GM23338 (cell line): ENCODE measurements at regions not wholly inside any gene's neighbourhood (a gene's known extent, or its start where the extent isn't known, plus 50 kb on each side); places are given as distances from the start of the nearest gene placed in this dataset.
A peak's percentile ranks its signal among the peaks of the same experiment; 100 is the strongest.

ENCODE experiments used
- ATAC-seq: fragments of 200-7000 bp; cut with Tn5 transposase; 3 replicates; pipeline ENCODE4 v1.9.1; 2020
- DNase-seq: peaks from one replicate; pipeline ENCODE4 v3.0.0-alpha.2; 2015; ENCODE audit warnings: low spot score
- H2AFZ ChIP-seq: fragments of 200-600 bp; sonication (generic); 2 replicates; pipeline ENCODE4 v1.8.0; 2016; ENCODE audit warnings: antibody characterized with exemption, mild to moderate bottlenecking, moderate library complexity
- H3F3A ChIP-seq: fragments of 200-600 bp; sonication (generic); replicated peaks from 2 replicates; pipeline ENCODE4 v1.8.0; 2017; ENCODE audit warnings: antibody characterized with exemption, mixed run types, low read depth
- H3K27ac ChIP-seq: fragments of 200-600 bp; sonication (generic); 2 replicates; pipeline ENCODE4 v1.6.1; 2016; ENCODE audit warnings: low read depth
- H3K27me3 ChIP-seq: fragments of 200-600 bp; sonication (generic); 2 replicates; pipeline ENCODE4 v1.8.0; 2016; ENCODE audit warnings: mild to moderate bottlenecking, mixed run types, moderate library complexity; ENCODE audit not compliant: insufficient read depth
- H3K36me3 ChIP-seq: fragments of 200-600 bp; sonication (generic); 2 replicates; pipeline ENCODE4 v1.8.0; 2016; ENCODE audit warnings: mild to moderate bottlenecking; ENCODE audit not compliant: insufficient read depth
- H3K4me1 ChIP-seq: fragments of 200-600 bp; sonication (generic); 2 replicates; pipeline ENCODE4 v1.8.0; 2016; ENCODE audit warnings: mild to moderate bottlenecking, moderate library complexity; ENCODE audit not compliant: insufficient read depth
- H3K4me2 ChIP-seq: fragments of 200-600 bp; sonication (generic); 2 replicates; pipeline ENCODE4 v1.7.1; 2017; ENCODE audit warnings: mixed run types
- H3K4me3 ChIP-seq: fragments of 200-600 bp; sonication (generic); 2 replicates; pipeline ENCODE4 v1.6.1; 2016; ENCODE audit warnings: mixed run types
- H3K79me2 ChIP-seq: fragments of 200-600 bp; sonication (generic); replicated peaks from 2 replicates; pipeline ENCODE4 v1.8.0; 2017; ENCODE audit warnings: mild to moderate bottlenecking; ENCODE audit not compliant: insufficient read depth
- H3K9me2 ChIP-seq: fragments of 200-600 bp; sonication (generic); 2 replicates; pipeline ENCODE4 v1.8.0; 2017; ENCODE audit not compliant: insufficient read depth
- H4K20me1 ChIP-seq: fragments of 200-600 bp; sonication (generic); replicated peaks from 2 replicates; pipeline ENCODE4 v1.8.0; 2017; ENCODE audit warnings: mild to moderate bottlenecking; ENCODE audit not compliant: insufficient read depth
- H3K27ac Mint-ChIP-seq: 2 replicates; pipeline ENCODE4 v1.8.0; 2020; ENCODE audit warnings: inconsistent platforms, mild to moderate bottlenecking, moderate library complexity, mixed read lengths
- H3K27me3 Mint-ChIP-seq: 3 replicates; pipeline ENCODE4 v1.8.0; 2022; ENCODE audit warnings: low read depth, mild to moderate bottlenecking, moderate library complexity, mixed read lengths, inconsistent platforms; ENCODE audit not compliant: insufficient read depth, poor library complexity
- H3K36me3 Mint-ChIP-seq: 3 replicates; pipeline ENCODE4 v1.8.0; 2021; ENCODE audit warnings: low read depth, mild to moderate bottlenecking, inconsistent platforms, moderate library complexity, mixed read lengths
- H3K4me1 Mint-ChIP-seq: 3 replicates; pipeline ENCODE4 v1.8.0; 2020; ENCODE audit warnings: mild to moderate bottlenecking, inconsistent platforms, mixed read lengths
- H3K4me3 Mint-ChIP-seq: 3 replicates; pipeline ENCODE4 v1.8.0; 2021; ENCODE audit warnings: moderate library complexity, mild to moderate bottlenecking, inconsistent platforms, mixed read lengths
- H3K9me3 Mint-ChIP-seq: 3 replicates; pipeline ENCODE4 v1.8.0; 2020; ENCODE audit warnings: moderate library complexity, mild to moderate bottlenecking, inconsistent platforms, mixed read lengths
- CREB1 ChIP-seq: fragments of 250-450 bp; sonication (Bioruptor Pico); IDR thresholded peaks from 2 replicates; pipeline ENCODE4 v1.5.0; 2020; ENCODE audit warnings: low read depth, mild to moderate bottlenecking, moderate library complexity
- ETS1 ChIP-seq: IDR thresholded peaks from 2 replicates; pipeline ENCODE4 v1.6.1; 2016; ENCODE audit warnings: antibody characterized with exemption
- EZH2 ChIP-seq: fragments of 200-600 bp; sonication (generic); IDR thresholded peaks from one replicate; pipeline ENCODE4 v1.8.0; 2017; ENCODE audit warnings: antibody characterized with exemption, mild to moderate bottlenecking, low read depth; ENCODE audit not compliant: unreplicated experiment
- EZH2phosphoT487 ChIP-seq: fragments of 200-600 bp; sonication (generic); IDR thresholded peaks from one replicate; pipeline ENCODE4 v1.8.1; 2018; ENCODE audit warnings: antibody characterized with exemption; ENCODE audit not compliant: unreplicated experiment
- JUNB ChIP-seq: IDR thresholded peaks from one replicate; pipeline ENCODE4 v1.6.1; 2016; ENCODE audit warnings: antibody characterized with exemption; ENCODE audit not compliant: unreplicated experiment
- NANOG ChIP-seq: IDR thresholded peaks from 2 replicates; pipeline ENCODE4 v1.6.1; 2016; ENCODE audit warnings: antibody characterized with exemption, borderline replicate concordance
- POLR2AphosphoS5 ChIP-seq: IDR thresholded peaks from 2 replicates; pipeline ENCODE4 v1.6.1; 2016; ENCODE audit warnings: antibody characterized with exemption, low read depth
- REST ChIP-seq: IDR thresholded peaks from one replicate; pipeline ENCODE4 v1.6.1; 2018; ENCODE audit warnings: antibody characterized with exemption; ENCODE audit not compliant: unreplicated experiment
- STAT1 ChIP-seq: IDR thresholded peaks from one replicate; pipeline ENCODE4 v1.6.1; 2016; ENCODE audit warnings: antibody characterized with exemption; ENCODE audit not compliant: unreplicated experiment
- ZNF114 ChIP-seq: fragments of 250-450 bp; sonication (Bioruptor Pico); IDR thresholded peaks from 2 replicates; pipeline ENCODE4 v1.5.0; 2020; ENCODE audit warnings: mild to moderate bottlenecking, moderate library complexity
- ZNF331 ChIP-seq: fragments of 250-450 bp; sonication (Bioruptor Pico); IDR thresholded peaks from 2 replicates; pipeline ENCODE4 v1.5.0; 2020; ENCODE audit warnings: low read depth, mild to moderate bottlenecking, moderate library complexity

- Mint-ChIP-seq H3K27me3 (peaks cover 36% of the 10 kb centered on the region), H3K4me1 (peaks cover 28% of the 10 kb centered on the region), H3K27ac (peak overlapping the region; percentile 93), H3K36me3 (peaks cover 21% of the 10 kb centered on the region), H3K9me3 (no peaks in the 10 kb centered on the region; the same call in 2 of the 3 replicates), H3K4me3 (peak overlapping the region; percentile 94)
- Histone ChIP-seq H3K4me2 (peak overlapping the region; percentile 95), H2AFZ (peak overlapping the region; percentile 73; the same call in 1 of the 2 replicates), H3K4me1 (peaks cover 28% of the 10 kb centered on the region), H3K27me3 (peaks cover 20% of the 10 kb centered on the region), H3F3A (peaks cover 16% of the 10 kb centered on the region), H3K9me2 (no peaks in the 10 kb centered on the region), H4K20me1 (no peaks in the 10 kb centered on the region), H3K36me3 (no peaks in the 10 kb centered on the region), H3K4me3 (peak overlapping the region; percentile 87), H3K79me2 (peaks cover 42% of the 10 kb centered on the region), H3K27ac (peak overlapping the region; percentile 98)
- DNase-seq: peak; percentile 90
- peak; percentile 15; the same call in 1 of the 2 replicates for TF ChIP-seq POLR2AphosphoS5
- TF ChIP-seq REST: peak; percentile 3
- TF ChIP-seq ETS1: no peak
- ATAC-seq: peak; percentile 26
These were observed 71.0 kb downstream of the SOX4 start for GRCh38 chr6:21664314-21665109.

GRCh38 chr6:21665110-21665391 is 71.5 kb downstream of the SOX4 start:
- Histone ChIP-seq H3K79me2 (peaks cover 47% of the 10 kb centered on the region), H2AFZ (peak overlapping the region; percentile 1; the same call in 1 of the 2 replicates), H3K9me2 (no peaks in the 10 kb centered on the region), H4K20me1 (no peaks in the 10 kb centered on the region), H3K4me3 (peak overlapping the region; percentile 87), H3K4me2 (peak overlapping the region; percentile 95), H3K4me1 (peaks cover 30% of the 10 kb centered on the region), H3K36me3 (no peaks in the 10 kb centered on the region), H3K27ac (peak overlapping the region; percentile 98), H3F3A (peaks cover 16% of the 10 kb centered on the region), H3K27me3 (peaks cover 20% of the 10 kb centered on the region)
- Mint-ChIP-seq H3K4me3 (peak overlapping the region; percentile 94), H3K27ac (peak overlapping the region; percentile 93), H3K27me3 (peaks cover 36% of the 10 kb centered on the region), H3K36me3 (peaks cover 27% of the 10 kb centered on the region), H3K9me3 (no peaks in the 10 kb centered on the region; the same call in 2 of the 3 replicates), H3K4me1 (peaks cover 28% of the 10 kb centered on the region)
- ATAC-seq: peak; percentile 1; the same call in 2 of the 3 replicates
- TF ChIP-seq ETS1 (no peak), EZH2 (no peak), CREB1 (CRISPR knock-in tag) (no peak), NANOG (no peak), ZNF331 (CRISPR knock-in tag) (no peak), ZNF114 (CRISPR knock-in tag) (no peak), JUNB (no peak), EZH2phosphoT487 (no peak), REST (no peak), POLR2AphosphoS5 (no peak), STAT1 (no peak)
- DNase-seq: no peak
